ENCODE measurements at regions not wholly inside any gene's neighbourhood (a gene's known extent, or its start where the extent isn't known, plus 50 kb on each side); places are given as distances from the start of the nearest gene placed in this dataset.

DNA sequence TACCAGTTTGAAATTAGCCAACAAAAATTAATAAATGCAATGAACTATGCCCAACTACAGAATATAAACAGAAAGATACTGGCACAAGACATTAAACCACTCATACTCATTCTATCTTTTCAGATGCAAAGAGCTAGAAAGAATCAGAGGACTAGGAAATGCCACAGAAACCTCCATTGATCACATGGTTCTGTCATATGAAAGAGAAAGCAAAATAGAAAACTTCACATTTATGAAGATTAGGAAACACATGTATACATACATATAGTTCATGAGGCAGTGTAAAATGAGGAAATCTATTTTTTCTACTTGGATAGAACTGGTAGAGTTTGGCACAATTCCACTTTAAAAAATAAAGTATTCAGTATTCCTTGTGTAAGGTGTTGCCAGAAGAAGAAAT lies 275.1 kb upstream of the PTGER4 start:
- Histone ChIP-seq H3K4me3 (ENCODE audit: low read depth, low read length) (no peak overlapping the region), H3K27me3 (ENCODE audit: control insufficient read depth, insufficient read depth, low read length) (no peaks in the 10 kb centered on the region), H3K36me3 (ENCODE audit: control insufficient read depth, insufficient read depth, low read length) (no peaks in the 10 kb centered on the region)
- TF ChIP-seq, protein P1, sequence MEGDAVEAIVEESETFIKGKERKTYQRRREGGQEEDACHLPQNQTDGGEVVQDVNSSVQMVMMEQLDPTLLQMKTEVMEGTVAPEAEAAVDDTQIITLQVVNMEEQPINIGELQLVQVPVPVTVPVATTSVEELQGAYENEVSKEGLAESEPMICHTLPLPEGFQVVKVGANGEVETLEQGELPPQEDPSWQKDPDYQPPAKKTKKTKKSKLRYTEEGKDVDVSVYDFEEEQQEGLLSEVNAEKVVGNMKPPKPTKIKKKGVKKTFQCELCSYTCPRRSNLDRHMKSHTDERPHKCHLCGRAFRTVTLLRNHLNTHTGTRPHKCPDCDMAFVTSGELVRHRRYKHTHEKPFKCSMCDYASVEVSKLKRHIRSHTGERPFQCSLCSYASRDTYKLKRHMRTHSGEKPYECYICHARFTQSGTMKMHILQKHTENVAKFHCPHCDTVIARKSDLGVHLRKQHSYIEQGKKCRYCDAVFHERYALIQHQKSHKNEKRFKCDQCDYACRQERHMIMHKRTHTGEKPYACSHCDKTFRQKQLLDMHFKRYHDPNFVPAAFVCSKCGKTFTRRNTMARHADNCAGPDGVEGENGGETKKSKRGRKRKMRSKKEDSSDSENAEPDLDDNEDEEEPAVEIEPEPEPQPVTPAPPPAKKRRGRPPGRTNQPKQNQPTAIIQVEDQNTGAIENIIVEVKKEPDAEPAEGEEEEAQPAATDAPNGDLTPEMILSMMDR (IDR thresholded peaks at IDR 0.05; ENCODE audit: insufficient read depth, low read length, poor library complexity, severe bottlenecking), result no peak
- DNase-seq (ENCODE audit: low read depth), result no peak

- no peak overlapping the region for H3K4me3 ChIP-seq (ENCODE audit: low read depth, low read length)
- TF ChIP-seq, protein P1 (IDR thresholded peaks at IDR 0.05; ENCODE audit: insufficient read depth, low read length, poor library complexity, severe bottlenecking), result no peak
- no peak for DNase-seq (ENCODE audit: low read depth)
- H3K27me3 ChIP-seq (ENCODE audit: control insufficient read depth, insufficient read depth, low read length), result no peaks in the 10 kb centered on the region
- H3K36me3 ChIP-seq (ENCODE audit: control insufficient read depth, insufficient read depth, low read length), result no peaks in the 10 kb centered on the region
Measured at GRCh38 chr5:40402007-40402364, 277.7 kb upstream of the PTGER4 start.

- TF ChIP-seq, protein P1 (IDR thresholded peaks at IDR 0.05; ENCODE audit: insufficient read depth, low read length, poor library complexity, severe bottlenecking), result no peak
- no peak for DNase-seq (ENCODE audit: low read depth)
Measured at GRCh38 chr5:40401284-40402006, 278.3 kb upstream of the PTGER4 start.

DNA sequence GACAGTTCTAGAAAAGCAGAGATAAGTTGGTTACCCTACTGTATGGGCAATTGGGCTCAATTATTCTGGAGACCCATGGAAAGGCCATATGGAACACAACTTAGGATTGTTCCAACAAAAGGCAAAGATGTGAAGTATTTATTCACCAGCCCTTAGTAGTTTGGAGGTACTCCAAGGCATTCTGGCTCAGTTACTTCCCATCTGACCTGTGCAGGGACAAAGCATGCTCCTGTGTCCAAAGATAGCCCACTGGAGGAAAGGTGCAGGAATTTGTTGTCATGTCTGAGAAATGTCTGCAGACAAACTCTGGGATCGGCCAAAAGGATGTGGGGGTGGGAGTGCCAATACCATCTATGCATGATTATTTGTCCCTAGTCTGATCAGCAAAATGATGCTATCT lies 279.5 kb upstream of the PTGER4 start:
- no peak for DNase-seq (ENCODE audit: low read depth)
- TF ChIP-seq, protein P1 (IDR thresholded peaks at IDR 0.05; ENCODE audit: insufficient read depth, low read length, poor library complexity, severe bottlenecking), result no peak

More at GRCh38 chr5:40401284-40402006, 278.3 kb upstream of the PTGER4 start:
- Histone ChIP-seq H3K36me3 (ENCODE audit: control insufficient read depth, insufficient read depth, low read length) (no peaks in the 10 kb centered on the region), H3K27me3 (ENCODE audit: control insufficient read depth, insufficient read depth, low read length) (no peaks in the 10 kb centered on the region), H3K4me3 (ENCODE audit: low read depth, low read length) (no peak overlapping the region)

DNA sequence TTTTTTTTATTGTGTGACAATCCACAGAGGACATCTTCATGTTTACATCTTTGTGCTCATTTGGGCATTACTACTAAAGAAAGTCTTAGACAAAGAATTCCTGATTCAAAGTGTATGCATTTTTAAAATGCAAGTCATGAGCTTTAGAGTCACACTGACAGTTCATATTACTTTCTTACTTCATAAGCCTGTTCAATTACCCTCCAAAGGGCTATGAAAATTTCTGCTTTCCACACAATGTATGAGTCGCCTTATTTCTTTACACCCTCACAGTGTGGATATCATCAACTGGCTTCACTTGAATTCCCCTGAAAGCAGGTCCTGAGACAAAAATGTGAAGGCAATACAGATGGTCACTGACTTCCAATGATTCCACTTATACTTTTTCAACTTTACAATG lies 280.4 kb upstream of the PTGER4 start:
- TF ChIP-seq, protein P1 (IDR thresholded peaks at IDR 0.05; ENCODE audit: insufficient read depth, low read length, poor library complexity, severe bottlenecking), result no peak
- no peak for DNase-seq (ENCODE audit: low read depth)
- H3K4me3 ChIP-seq (ENCODE audit: low read depth, low read length), result no peak overlapping the region
- no peaks in the 10 kb centered on the region for H3K27me3 ChIP-seq (ENCODE audit: control insufficient read depth, insufficient read depth, low read length)
- H3K36me3 ChIP-seq (ENCODE audit: control insufficient read depth, insufficient read depth, low read length), result no peaks in the 10 kb centered on the region

More for the DNA sequence above, 279.5 kb upstream of the PTGER4 start:
- no peaks in the 10 kb centered on the region for H3K36me3 ChIP-seq (ENCODE audit: control insufficient read depth, insufficient read depth, low read length)
- H3K27me3 ChIP-seq (ENCODE audit: control insufficient read depth, insufficient read depth, low read length), result no peaks in the 10 kb centered on the region
- no peak overlapping the region for H3K4me3 ChIP-seq (ENCODE audit: low read depth, low read length)

- DNase-seq (ENCODE audit: low read depth), result no peak
- no peaks in the 10 kb centered on the region for H3K27me3 ChIP-seq (ENCODE audit: control insufficient read depth, insufficient read depth, low read length)
- no peaks in the 10 kb centered on the region for H3K36me3 ChIP-seq (ENCODE audit: control insufficient read depth, insufficient read depth, low read length)
- TF ChIP-seq, protein P1 (IDR thresholded peaks at IDR 0.05; ENCODE audit: insufficient read depth, low read length, poor library complexity, severe bottlenecking), result no peak
- no peak overlapping the region for H3K4me3 ChIP-seq (ENCODE audit: low read depth, low read length)
Measured at GRCh38 chr5:40397976-40398375, 281.7 kb upstream of the PTGER4 start.

All from kidney epithelial cell (primary cell).